Mucosa of stomach (tissue), 1 donor: ENCODE measurements at regions not wholly inside any gene's neighbourhood (a gene's known extent, or its start where the extent isn't known, plus 50 kb on each side); places are given as distances from the start of the nearest gene placed in this dataset.
A peak's percentile ranks its signal among the peaks of the same experiment; 100 is the strongest.

Experiments used
- H3K27me3 ChIP-seq: one replicate; pipeline ENCODE4 v1.7.0; 2013; ENCODE audit warnings: mild to moderate bottlenecking, low read length; ENCODE audit not compliant: control insufficient read depth, insufficient read depth
- H3K36me3 ChIP-seq: one replicate; pipeline ENCODE4 v1.7.0; 2013; ENCODE audit warnings: low read length; ENCODE audit not compliant: control insufficient read depth, insufficient read depth
- H3K4me1 ChIP-seq: one replicate; pipeline ENCODE4 v1.7.0; 2013; ENCODE audit warnings: mild to moderate bottlenecking, low read length; ENCODE audit not compliant: control insufficient read depth, insufficient read depth
- H3K4me3 ChIP-seq: one replicate; pipeline ENCODE4 v1.7.0; 2013; ENCODE audit warnings: low read length
- H3K9ac ChIP-seq: one replicate; pipeline ENCODE4 v1.7.0; 2013; ENCODE audit warnings: mild to moderate bottlenecking, low read length, moderate library complexity
- H3K9me3 ChIP-seq: one replicate; pipeline ENCODE4 v1.7.0; 2013; ENCODE audit warnings: mild to moderate bottlenecking, low read length, moderate library complexity; ENCODE audit not compliant: control insufficient read depth
- donor health status: Pancreatic carcinoma.

DNA sequence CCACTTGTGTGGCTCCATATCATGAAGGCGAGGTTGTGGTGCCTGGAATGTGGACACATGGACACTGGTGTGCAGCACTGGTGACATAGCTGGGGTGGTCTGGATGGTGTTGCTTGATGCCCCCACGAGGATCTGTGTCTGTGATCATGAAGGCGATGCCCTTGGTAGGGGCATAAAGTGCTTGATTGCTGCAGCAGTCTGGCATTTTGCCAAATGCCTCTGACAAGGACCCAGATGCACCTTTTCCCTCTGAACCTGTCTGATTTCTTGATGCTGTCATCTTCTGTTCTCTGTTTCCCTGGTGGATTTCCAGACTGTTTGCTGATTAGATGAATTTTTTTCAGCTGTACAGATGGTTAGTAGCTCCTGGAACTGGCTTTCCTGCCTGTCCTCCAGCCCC lies 752.0 kb upstream of the HS6ST1 start:
- Histone ChIP-seq H3K4me3 (peak overlapping the region; percentile 6), H3K9ac (no peak overlapping the region), H3K4me1 (peaks cover 17% of the 10 kb centered on the region), H3K36me3 (no peaks in the 10 kb centered on the region), H3K9me3 (no peaks in the 10 kb centered on the region), H3K27me3 (no peaks in the 10 kb centered on the region)

- no peaks in the 10 kb centered on the region for H3K36me3 ChIP-seq
- no peaks in the 10 kb centered on the region for H3K9me3 ChIP-seq
- no peaks in the 10 kb centered on the region for H3K27me3 ChIP-seq
- H3K4me3 ChIP-seq = no peak overlapping the region
- no peak overlapping the region for H3K9ac ChIP-seq
- H3K4me1 ChIP-seq = peaks cover 17% of the 10 kb centered on the region
Measured at GRCh38 chr2:129071531-129071930, 752.9 kb upstream of the HS6ST1 start.

GRCh38 chr2:129074298-129074920 lies 755.7 kb upstream of the HS6ST1 start:
- H3K4me1 ChIP-seq = peaks cover 15% of the 10 kb centered on the region
- H3K4me3 ChIP-seq = no peak overlapping the region
- no peak overlapping the region for H3K9ac ChIP-seq
- no peaks in the 10 kb centered on the region for H3K27me3 ChIP-seq
- H3K9me3 ChIP-seq = no peaks in the 10 kb centered on the region
- no peaks in the 10 kb centered on the region for H3K36me3 ChIP-seq

DNA sequence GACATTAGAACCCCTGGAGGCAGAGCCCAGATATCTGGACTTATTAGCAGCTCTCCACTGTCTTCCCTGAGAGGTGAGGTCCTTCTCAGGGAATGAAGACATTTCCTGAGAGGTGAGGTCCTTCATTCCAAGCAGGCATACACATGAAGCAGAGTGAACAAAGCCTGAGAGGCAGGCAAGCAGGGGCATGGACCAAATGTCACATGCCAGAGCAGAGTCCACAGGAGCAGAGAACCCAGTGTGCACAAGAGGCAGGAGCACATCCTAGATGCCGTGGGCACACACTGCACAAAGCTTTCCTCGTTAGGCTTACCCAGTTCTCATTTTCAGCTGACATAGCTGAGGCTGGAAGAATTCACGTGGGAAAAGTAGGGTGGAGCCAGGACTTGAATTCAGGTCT lies 759.9 kb upstream of the HS6ST1 start:
- H3K9ac ChIP-seq = no peak overlapping the region

DNA sequence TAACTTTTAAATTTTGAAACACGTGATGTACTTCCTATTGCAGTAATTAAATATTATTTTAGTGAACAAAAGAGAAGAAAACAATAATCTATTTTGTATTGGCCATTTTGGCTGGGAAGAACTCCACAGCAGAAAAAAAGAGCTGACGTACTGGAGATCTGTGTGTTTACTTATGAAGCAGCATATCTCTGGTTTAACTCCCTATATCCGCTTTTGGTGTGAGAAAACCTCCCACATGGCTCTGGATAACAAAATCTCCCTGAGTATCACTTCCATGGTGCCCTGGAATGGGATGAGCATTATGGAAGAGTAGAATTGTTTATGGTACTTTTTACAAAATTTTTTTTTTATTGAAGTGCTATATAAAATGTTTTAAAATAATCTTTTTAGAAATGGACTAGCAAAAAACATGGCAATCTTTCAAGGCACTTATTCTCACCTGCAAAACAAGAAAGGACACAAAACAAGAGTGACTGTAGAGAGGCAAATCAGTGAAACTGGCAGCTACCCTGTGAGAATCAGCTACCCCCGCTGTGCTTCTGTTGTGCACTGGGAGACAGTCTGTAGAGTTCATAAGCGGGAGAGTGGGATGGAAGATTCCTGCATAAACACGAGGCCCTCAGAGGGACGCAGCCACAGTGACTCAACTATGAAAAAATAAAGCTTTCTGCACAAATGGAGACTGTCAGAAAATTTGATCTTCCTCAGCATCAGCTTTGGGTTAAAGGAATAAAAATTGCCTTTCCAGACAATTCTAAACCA lies 762.2 kb upstream of the HS6ST1 start:
- no peaks in the 10 kb centered on the region for H3K9me3 ChIP-seq
- no peaks in the 10 kb centered on the region for H3K36me3 ChIP-seq
- no peaks in the 10 kb centered on the region for H3K4me1 ChIP-seq
- no peaks in the 10 kb centered on the region for H3K27me3 ChIP-seq
- no peak overlapping the region for H3K4me3 ChIP-seq
- H3K9ac ChIP-seq = no peak overlapping the region

More for the DNA sequence above, 759.9 kb upstream of the HS6ST1 start:
- no peaks in the 10 kb centered on the region for H3K36me3 ChIP-seq
- no peak overlapping the region for H3K4me3 ChIP-seq
- H3K27me3 ChIP-seq = no peaks in the 10 kb centered on the region
- no peaks in the 10 kb centered on the region for H3K9me3 ChIP-seq
- H3K4me1 ChIP-seq = no peaks in the 10 kb centered on the region

GRCh38 chr2:129085386-129085785 lies 766.7 kb upstream of the HS6ST1 start:
- H3K4me3 ChIP-seq = no peak overlapping the region
- no peaks in the 10 kb centered on the region for H3K27me3 ChIP-seq
- no peaks in the 10 kb centered on the region for H3K9me3 ChIP-seq
- H3K36me3 ChIP-seq = no peaks in the 10 kb centered on the region
- H3K9ac ChIP-seq = no peak overlapping the region
- no peaks in the 10 kb centered on the region for H3K4me1 ChIP-seq

- Histone ChIP-seq H3K27me3 (no peaks in the 10 kb centered on the region), H3K4me1 (no peaks in the 10 kb centered on the region), H3K9me3 (no peaks in the 10 kb centered on the region), H3K9ac (no peak overlapping the region), H3K4me3 (no peak overlapping the region), H3K36me3 (no peaks in the 10 kb centered on the region)
Measured at GRCh38 chr2:129087133-129087813, 768.6 kb upstream of the HS6ST1 start.

DNA sequence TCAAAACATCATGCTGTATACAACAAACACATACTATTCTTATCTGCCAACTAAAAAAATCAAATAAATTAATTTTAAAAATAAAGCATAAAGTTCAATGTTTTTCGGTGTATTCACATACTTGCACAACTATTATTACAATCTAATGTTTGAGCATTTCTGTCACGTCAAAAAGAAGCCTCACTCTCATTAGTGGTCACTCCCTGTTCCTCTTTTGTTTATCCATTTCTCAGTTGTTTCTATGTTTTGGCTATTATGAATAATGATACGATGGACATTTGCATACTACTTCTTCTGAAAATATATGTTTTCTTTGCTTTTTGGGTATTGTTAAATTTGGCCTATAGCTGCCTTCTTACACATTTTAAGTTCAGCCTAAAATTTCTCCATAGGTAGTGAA lies 773.0 kb upstream of the HS6ST1 start:
- Histone ChIP-seq H3K27me3 (no peaks in the 10 kb centered on the region), H3K4me3 (no peak overlapping the region), H3K9ac (no peak overlapping the region), H3K36me3 (no peaks in the 10 kb centered on the region), H3K9me3 (no peaks in the 10 kb centered on the region), H3K4me1 (no peaks in the 10 kb centered on the region)

- no peaks in the 10 kb centered on the region for H3K27me3 ChIP-seq
- no peak overlapping the region for H3K4me3 ChIP-seq
- H3K36me3 ChIP-seq = no peaks in the 10 kb centered on the region
- no peaks in the 10 kb centered on the region for H3K4me1 ChIP-seq
- H3K9ac ChIP-seq = no peak overlapping the region
- no peaks in the 10 kb centered on the region for H3K9me3 ChIP-seq
Measured at GRCh38 chr2:129092956-129093355, 774.3 kb upstream of the HS6ST1 start.

DNA sequence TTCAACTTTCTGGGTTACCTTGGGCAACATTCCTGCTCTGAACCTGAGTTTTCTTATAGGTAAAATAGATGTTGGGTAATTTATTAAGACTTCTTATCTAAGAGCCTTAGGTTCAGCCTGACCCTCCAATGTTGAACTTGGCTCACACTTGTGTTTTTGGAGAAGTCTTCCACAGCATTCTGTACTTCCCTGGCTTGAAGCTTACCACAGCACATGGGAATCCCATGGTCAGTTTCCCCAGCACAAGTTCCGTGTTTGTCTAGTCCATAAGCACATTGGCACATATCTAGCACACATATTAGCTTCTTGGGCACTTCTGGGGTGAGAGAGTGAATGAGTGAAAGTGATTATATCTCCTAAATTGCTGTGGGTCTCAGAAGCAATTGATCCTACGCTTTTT lies 782.5 kb upstream of the HS6ST1 start:
- Histone ChIP-seq H3K4me1 (no peaks in the 10 kb centered on the region), H3K4me3 (no peak overlapping the region), H3K9me3 (no peaks in the 10 kb centered on the region), H3K36me3 (no peaks in the 10 kb centered on the region), H3K9ac (no peak overlapping the region), H3K27me3 (no peaks in the 10 kb centered on the region)

DNA sequence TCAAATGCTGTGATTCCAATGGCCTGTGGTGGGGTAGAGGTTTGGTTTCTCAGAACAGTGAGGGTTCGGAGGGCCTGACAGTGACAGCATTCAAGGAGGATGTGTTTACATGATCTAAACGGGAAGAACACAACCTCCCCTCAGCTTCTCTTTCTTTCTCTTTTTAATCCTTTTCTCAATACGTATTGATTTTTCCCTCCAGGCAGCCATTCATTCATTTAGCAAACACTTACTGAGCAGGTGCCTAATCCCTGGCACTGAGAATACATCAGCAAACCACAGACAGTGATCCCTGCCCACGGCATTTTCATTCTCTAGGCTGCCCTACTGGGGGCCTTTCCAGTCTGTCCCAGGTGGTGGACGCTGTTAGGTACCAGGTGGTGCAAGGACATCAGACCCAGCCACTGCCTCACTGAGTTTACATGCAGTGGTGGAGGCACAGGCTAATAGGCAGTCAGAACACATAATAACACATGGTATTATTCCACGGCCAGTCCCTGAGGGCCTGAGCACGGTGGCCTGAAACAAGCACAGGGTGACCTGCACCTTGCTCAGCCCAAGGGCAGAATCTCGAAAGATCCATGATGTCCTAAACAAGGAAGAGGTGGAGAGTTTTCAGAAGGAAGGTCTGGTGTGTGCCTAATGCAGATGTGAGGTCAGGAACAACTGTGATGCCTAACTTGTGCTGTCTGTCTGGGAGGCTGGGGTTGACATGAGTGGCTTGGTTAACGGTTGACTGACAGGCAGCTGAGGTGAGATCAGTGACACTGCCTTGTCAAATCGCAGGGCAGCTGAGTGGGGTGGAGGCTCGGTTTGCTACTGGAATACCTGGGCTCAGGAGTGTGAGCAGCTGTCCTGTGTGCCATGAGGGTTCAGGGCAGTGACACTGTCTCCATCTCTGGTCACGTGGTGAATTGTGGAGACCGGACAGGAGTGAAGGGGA lies 785.5 kb upstream of the HS6ST1 start:
- Histone ChIP-seq H3K27me3 (no peaks in the 10 kb centered on the region), H3K4me1 (no peaks in the 10 kb centered on the region), H3K9ac (no peak overlapping the region), H3K9me3 (no peaks in the 10 kb centered on the region), H3K36me3 (no peaks in the 10 kb centered on the region), H3K4me3 (no peak overlapping the region)
